GM12891 (cell line): ENCODE measurements at regions not wholly inside any gene's neighbourhood (a gene's known extent, or its start where the extent isn't known, plus 50 kb on each side); places are given as distances from the start of the nearest gene placed in this dataset.

ENCODE experiments used
- PAX5 ChIP-seq: IDR thresholded peaks from 2 replicates; pipeline ENCODE4 v1.6.1; 2011; ENCODE audit warnings: low read length, moderate library complexity, mild to moderate bottlenecking; ENCODE audit not compliant: insufficient read depth, severe bottlenecking
- POLR2A ChIP-seq: IDR thresholded peaks from 2 replicates; pipeline ENCODE4 v1.6.1; 2011; ENCODE audit warnings: low read depth, low read length, control low read depth
- POLR2AphosphoS5 ChIP-seq: IDR thresholded peaks from 2 replicates; pipeline ENCODE4 v1.6.1; 2011; ENCODE audit warnings: low read depth, low read length, control low read depth
- POU2F2 ChIP-seq: IDR thresholded peaks from 2 replicates; pipeline ENCODE4 v1.6.1; 2011; ENCODE audit warnings: low read depth, mild to moderate bottlenecking, control low read depth, low read length, moderate library complexity
- TAF1 ChIP-seq: IDR thresholded peaks from 2 replicates; pipeline ENCODE4 v1.6.1; 2011; ENCODE audit warnings: low read depth, low read length, control low read depth

GRCh38 chr18:53606792-53607191, 617.7 kb downstream of the MBD2 start:
- TF ChIP-seq POLR2A: no peak
- no peak for TF ChIP-seq POLR2AphosphoS5
- no peak for TF ChIP-seq TAF1
- no peak for TF ChIP-seq POU2F2
- TF ChIP-seq PAX5: no peak
